GM12873 (cell line): ENCODE measurements at regions not wholly inside any gene's neighbourhood (a gene's known extent, or its start where the extent isn't known, plus 50 kb on each side); places are given as distances from the start of the nearest gene placed in this dataset.

Experiments
- TF ChIP-seq, protein P1 (sequence below): IDR thresholded peaks from 2 replicates; pipeline ENCODE4 v1.5.1; 2012; ENCODE audit warnings: low read depth, mild to moderate bottlenecking, moderate library complexity, low read length, control low read depth; ENCODE audit not compliant: insufficient read depth; ENCODE audit errors: missing control alignments

DNA sequence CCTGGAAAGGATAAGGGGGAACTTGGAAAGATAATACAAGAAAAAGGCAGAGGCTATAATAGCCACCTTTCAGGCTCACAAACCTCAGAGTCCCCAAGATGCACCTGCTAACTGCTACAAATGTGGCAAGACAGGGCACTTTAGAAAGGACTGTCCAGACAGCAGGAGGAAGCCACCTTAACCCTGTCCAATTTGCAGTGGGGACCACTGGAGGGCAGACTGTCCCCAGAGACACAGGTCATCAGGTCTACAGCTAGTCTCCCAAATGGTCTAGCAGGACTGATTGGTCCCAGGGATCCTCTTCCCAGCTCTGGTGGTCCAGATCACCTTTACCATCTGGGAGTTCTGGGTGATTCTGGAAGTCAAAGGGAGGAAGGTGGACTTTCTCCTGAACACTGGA, 882.5 kb upstream of the GBE1 start:
- TF ChIP-seq, protein P1, sequence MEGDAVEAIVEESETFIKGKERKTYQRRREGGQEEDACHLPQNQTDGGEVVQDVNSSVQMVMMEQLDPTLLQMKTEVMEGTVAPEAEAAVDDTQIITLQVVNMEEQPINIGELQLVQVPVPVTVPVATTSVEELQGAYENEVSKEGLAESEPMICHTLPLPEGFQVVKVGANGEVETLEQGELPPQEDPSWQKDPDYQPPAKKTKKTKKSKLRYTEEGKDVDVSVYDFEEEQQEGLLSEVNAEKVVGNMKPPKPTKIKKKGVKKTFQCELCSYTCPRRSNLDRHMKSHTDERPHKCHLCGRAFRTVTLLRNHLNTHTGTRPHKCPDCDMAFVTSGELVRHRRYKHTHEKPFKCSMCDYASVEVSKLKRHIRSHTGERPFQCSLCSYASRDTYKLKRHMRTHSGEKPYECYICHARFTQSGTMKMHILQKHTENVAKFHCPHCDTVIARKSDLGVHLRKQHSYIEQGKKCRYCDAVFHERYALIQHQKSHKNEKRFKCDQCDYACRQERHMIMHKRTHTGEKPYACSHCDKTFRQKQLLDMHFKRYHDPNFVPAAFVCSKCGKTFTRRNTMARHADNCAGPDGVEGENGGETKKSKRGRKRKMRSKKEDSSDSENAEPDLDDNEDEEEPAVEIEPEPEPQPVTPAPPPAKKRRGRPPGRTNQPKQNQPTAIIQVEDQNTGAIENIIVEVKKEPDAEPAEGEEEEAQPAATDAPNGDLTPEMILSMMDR, result no peak

DNA sequence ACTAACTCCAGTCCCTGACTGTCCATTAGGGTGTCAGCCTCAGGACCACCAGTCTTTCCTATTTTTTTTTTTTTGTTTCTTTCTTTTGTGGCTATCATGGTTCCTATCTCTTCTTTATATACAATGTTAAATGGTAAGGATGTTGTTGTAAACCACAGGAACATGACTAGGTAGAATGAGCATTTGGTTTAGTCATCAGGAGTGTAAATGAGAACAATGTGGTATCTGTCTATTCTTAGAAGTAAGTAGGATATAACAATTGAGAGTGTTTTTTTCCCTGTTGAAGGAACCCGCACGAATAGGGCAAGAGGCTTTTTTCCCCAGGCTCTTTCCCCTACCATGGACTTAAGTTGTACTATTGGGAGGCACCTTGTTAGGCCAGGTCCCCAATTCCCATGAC, 880.3 kb upstream of the GBE1 start:
- TF ChIP-seq, protein P1, result no peak

- TF ChIP-seq, protein P1, result no peak
These were observed 878.8 kb upstream of the GBE1 start for GRCh38 chr3:82640254-82640653.

DNA sequence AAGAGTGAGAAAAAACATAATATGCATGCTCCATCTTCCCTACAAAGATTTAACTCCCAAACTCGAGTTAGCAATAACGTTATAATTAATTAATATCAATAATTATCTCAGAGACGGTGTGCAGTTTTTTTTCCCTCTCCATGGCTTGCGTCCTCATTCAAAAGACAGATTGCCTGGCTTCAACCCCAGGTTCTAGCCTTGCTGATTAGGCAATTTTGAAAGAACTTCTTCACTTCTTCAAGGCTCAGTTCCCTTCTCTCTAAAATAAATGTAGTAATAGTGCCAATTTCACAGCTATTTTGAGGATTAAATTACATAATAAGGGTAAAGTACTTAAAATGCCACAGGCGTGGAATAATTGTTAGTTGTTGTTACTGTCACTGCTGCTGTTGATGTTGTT, 876.1 kb upstream of the GBE1 start:
- TF ChIP-seq, protein P1, result no peak

DNA sequence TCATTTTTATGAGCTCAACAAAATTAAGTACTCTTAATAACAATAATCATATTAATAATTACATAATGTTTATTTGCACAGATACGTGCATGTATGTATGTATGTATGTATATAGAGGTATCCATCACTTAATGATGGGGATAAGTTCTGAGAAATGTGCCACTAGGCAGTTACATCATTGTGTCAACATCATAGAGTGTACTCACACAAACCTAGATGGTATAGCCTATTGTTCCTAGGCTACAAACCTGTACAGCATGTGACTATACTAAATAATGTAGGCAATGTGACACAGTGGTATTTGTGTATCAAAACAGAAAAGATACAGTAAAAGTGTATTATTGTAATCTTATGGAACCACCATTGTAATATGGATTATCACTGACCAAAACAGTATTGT, 874.7 kb upstream of the GBE1 start:
- TF ChIP-seq, protein P1, result no peak

GRCh38 chr3:82633319-82633718, 871.9 kb upstream of the GBE1 start:
- TF ChIP-seq, protein P1, result no peak

DNA sequence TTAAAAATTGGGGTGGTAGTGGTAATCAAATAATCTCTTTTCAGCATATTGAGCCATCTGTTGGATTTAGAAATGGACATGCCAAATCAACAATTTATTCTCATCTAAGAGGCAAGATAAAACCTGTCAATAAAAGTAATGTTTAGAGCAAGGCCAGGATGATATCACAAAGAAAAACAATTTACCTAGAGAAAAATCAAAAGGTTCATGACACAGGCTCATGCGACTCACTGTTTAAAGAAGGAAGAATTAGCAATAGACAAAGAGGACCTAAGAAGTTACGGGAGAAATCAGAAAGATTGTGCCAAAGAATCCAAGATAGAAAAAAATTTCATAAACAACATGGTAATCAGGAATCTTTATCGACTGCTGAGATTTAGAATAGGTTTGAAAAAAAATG, 868.5 kb upstream of the GBE1 start:
- TF ChIP-seq, protein P1, result no peak
